HG02571 (cell line): ENCODE measurements at regions not wholly inside any gene's neighbourhood (a gene's known extent, or its start where the extent isn't known, plus 50 kb on each side); places are given as distances from the start of the nearest gene placed in this dataset.
"Not testable (repeated sequence)": the region's sequence is repeated elsewhere in the genome, so short reads cannot be mapped to it uniquely, and the experiment has no call there.

Source experiments
- ATAC-seq: cut with Tn5 transposase; IDR thresholded peaks from one replicate; pipeline ENCODE4 v1.9.1; 2021; ENCODE audit warnings: mild to moderate bottlenecking, moderate library complexity; ENCODE audit not compliant: unreplicated experiment

GRCh38 chr5:71903808-71904207, 184.7 kb downstream of the CARTPT start:
- no peak for ATAC-seq

- no peak for ATAC-seq
Observed at GRCh38 chr5:71904852-71905251, 185.8 kb downstream of the CARTPT start.

- no peak for ATAC-seq
Observed at GRCh38 chr5:71905834-71906711, 187.0 kb downstream of the CARTPT start.

GRCh38 chr5:71907001-71907588, 188.0 kb downstream of the CARTPT start:
- ATAC-seq, result no peak

GRCh38 chr5:71907608-71908145, 188.6 kb downstream of the CARTPT start:
- no peak for ATAC-seq

- no peak for ATAC-seq
Observed at GRCh38 chr5:71910741-71911140, 191.7 kb downstream of the CARTPT start.

GRCh38 chr5:71912021-71912420, 192.9 kb downstream of the CARTPT start:
- no peak for ATAC-seq

GRCh38 chr5:71914281-71914680, 193.0 kb upstream of the MAP1B start:
- ATAC-seq, result no peak

GRCh38 chr5:71922584-71923106, 184.6 kb upstream of the MAP1B start:
- no peak for ATAC-seq

- no peak for ATAC-seq
Observed at GRCh38 chr5:71923755-71924154, 183.5 kb upstream of the MAP1B start.

- no peak for ATAC-seq
Observed at GRCh38 chr5:71924325-71924724, 182.9 kb upstream of the MAP1B start.

GRCh38 chr5:71924980-71925379, 182.3 kb upstream of the MAP1B start:
- no peak for ATAC-seq

- no peak for ATAC-seq
Observed at GRCh38 chr5:71925608-71926091, 181.6 kb upstream of the MAP1B start.

GRCh38 chr5:71929003-71929402, 178.3 kb upstream of the MAP1B start:
- no peak for ATAC-seq

- not testable (repeated sequence) for ATAC-seq
Observed at GRCh38 chr5:71930554-71930953, 176.7 kb upstream of the MAP1B start.

GRCh38 chr5:71932131-71932654, 175.1 kb upstream of the MAP1B start:
- ATAC-seq, result no peak

GRCh38 chr5:71932655-71933338, 174.5 kb upstream of the MAP1B start:
- ATAC-seq, result no peak

GRCh38 chr5:71934322-71934721, 173.0 kb upstream of the MAP1B start:
- no peak for ATAC-seq

GRCh38 chr5:71937921-71938698, 169.2 kb upstream of the MAP1B start:
- ATAC-seq, result no peak

GRCh38 chr5:71938895-71939294, 168.4 kb upstream of the MAP1B start:
- ATAC-seq, result no peak
